ENCODE measurements at regions not wholly inside any gene's neighbourhood (a gene's known extent, or its start where the extent isn't known, plus 50 kb on each side); places are given as distances from the start of the nearest gene placed in this dataset.

- DNase-seq (ENCODE audit: extremely low read depth in 1 of 2, low read depth in 1 of 2) = no peak
These were observed 456.0 kb upstream of the FAM241A start for GRCh38 chr4:111689214-111689613.

GRCh38 chr4:111689731-111690130 lies 455.5 kb upstream of the FAM241A start:
- DNase-seq (ENCODE audit: extremely low read depth in 1 of 2, low read depth in 1 of 2) = no peak

GRCh38 chr4:111693758-111694157 lies 451.5 kb upstream of the FAM241A start:
- no peak for DNase-seq (ENCODE audit: extremely low read depth in 1 of 2, low read depth in 1 of 2)

- DNase-seq (ENCODE audit: extremely low read depth in 1 of 2, low read depth in 1 of 2) = no peak
These were observed 449.6 kb upstream of the FAM241A start for GRCh38 chr4:111695677-111696076.

- DNase-seq (ENCODE audit: extremely low read depth in 1 of 2, low read depth in 1 of 2) = no peak
These were observed 448.7 kb upstream of the FAM241A start for GRCh38 chr4:111696505-111696904.

GRCh38 chr4:111697176-111697942 lies 447.9 kb upstream of the FAM241A start:
- DNase-seq (ENCODE audit: extremely low read depth in 1 of 2, low read depth in 1 of 2) = no peak

- DNase-seq (ENCODE audit: extremely low read depth in 1 of 2, low read depth in 1 of 2) = no peak
These were observed 446.9 kb upstream of the FAM241A start for GRCh38 chr4:111698361-111698760.

- DNase-seq (ENCODE audit: extremely low read depth in 1 of 2, low read depth in 1 of 2) = no peak
These were observed 446.1 kb upstream of the FAM241A start for GRCh38 chr4:111699165-111699564.

GRCh38 chr4:111701102-111701501 lies 444.2 kb upstream of the FAM241A start:
- DNase-seq (ENCODE audit: extremely low read depth in 1 of 2, low read depth in 1 of 2) = no peak

GRCh38 chr4:111707491-111707890 lies 437.8 kb upstream of the FAM241A start:
- DNase-seq (ENCODE audit: extremely low read depth in 1 of 2, low read depth in 1 of 2) = no peak

- no peak for DNase-seq (ENCODE audit: extremely low read depth in 1 of 2, low read depth in 1 of 2)
These were observed 433.1 kb upstream of the FAM241A start for GRCh38 chr4:111712093-111712677.

- DNase-seq (ENCODE audit: extremely low read depth in 1 of 2, low read depth in 1 of 2) = no peak
These were observed 432.0 kb upstream of the FAM241A start for GRCh38 chr4:111713276-111713675.

- no peak for DNase-seq (ENCODE audit: extremely low read depth in 1 of 2, low read depth in 1 of 2)
These were observed 427.3 kb upstream of the FAM241A start for GRCh38 chr4:111717921-111718320.

- DNase-seq (ENCODE audit: extremely low read depth in 1 of 2, low read depth in 1 of 2) = no peak
These were observed 426.3 kb upstream of the FAM241A start for GRCh38 chr4:111718763-111719559.

GRCh38 chr4:111720866-111721265 lies 424.4 kb upstream of the FAM241A start:
- DNase-seq (ENCODE audit: extremely low read depth in 1 of 2, low read depth in 1 of 2) = no peak

GRCh38 chr4:111722213-111722720 lies 423.0 kb upstream of the FAM241A start:
- DNase-seq (ENCODE audit: extremely low read depth in 1 of 2, low read depth in 1 of 2) = no peak

- no peak for DNase-seq (ENCODE audit: extremely low read depth in 1 of 2, low read depth in 1 of 2)
These were observed 408.7 kb upstream of the FAM241A start for GRCh38 chr4:111736516-111736915.

GRCh38 chr4:111744847-111745246 lies 400.4 kb upstream of the FAM241A start:
- DNase-seq (ENCODE audit: extremely low read depth in 1 of 2, low read depth in 1 of 2) = no peak

- DNase-seq (ENCODE audit: extremely low read depth in 1 of 2, low read depth in 1 of 2) = no peak
These were observed 397.1 kb upstream of the FAM241A start for GRCh38 chr4:111748157-111748556.

- DNase-seq (ENCODE audit: extremely low read depth in 1 of 2, low read depth in 1 of 2) = no peak
These were observed 391.3 kb upstream of the FAM241A start for GRCh38 chr4:111754003-111754402.

- no peak for DNase-seq (ENCODE audit: extremely low read depth in 1 of 2, low read depth in 1 of 2)
These were observed 389.7 kb upstream of the FAM241A start for GRCh38 chr4:111755571-111755970.

GRCh38 chr4:111761531-111761930 lies 383.7 kb upstream of the FAM241A start:
- no peak for DNase-seq (ENCODE audit: extremely low read depth in 1 of 2, low read depth in 1 of 2)

Measured in stimulated activated CD8-positive, alpha-beta memory T cell treated with anti-CD3 and anti-CD28 coated beads, Interleukin-7, amount 100 ng/mL, for 48 hours (primary cell).